C4-2B (cell line): ENCODE measurements at regions not wholly inside any gene's neighbourhood (a gene's known extent, or its start where the extent isn't known, plus 50 kb on each side); places are given as distances from the start of the nearest gene placed in this dataset.
"Not testable (repeated sequence)": the region's sequence is repeated elsewhere in the genome, so short reads cannot be mapped to it uniquely, and the experiment has no call there.

Source experiments
- H3K27ac ChIP-seq: fragments of 450-650 bp; 2 replicates; pipeline ENCODE4 v1.5.1; 2017
- ZFX ChIP-seq: fragments of 450-650 bp; IDR thresholded peaks from 2 replicates; pipeline ENCODE4 v1.6.1; 2017
- TF ChIP-seq, protein P1 (sequence below): fragments of 450-650 bp; conservative IDR thresholded peaks from 2 replicates; pipeline ENCODE4 v1.5.1; 2017; ENCODE audit warnings: mild to moderate bottlenecking

DNA sequence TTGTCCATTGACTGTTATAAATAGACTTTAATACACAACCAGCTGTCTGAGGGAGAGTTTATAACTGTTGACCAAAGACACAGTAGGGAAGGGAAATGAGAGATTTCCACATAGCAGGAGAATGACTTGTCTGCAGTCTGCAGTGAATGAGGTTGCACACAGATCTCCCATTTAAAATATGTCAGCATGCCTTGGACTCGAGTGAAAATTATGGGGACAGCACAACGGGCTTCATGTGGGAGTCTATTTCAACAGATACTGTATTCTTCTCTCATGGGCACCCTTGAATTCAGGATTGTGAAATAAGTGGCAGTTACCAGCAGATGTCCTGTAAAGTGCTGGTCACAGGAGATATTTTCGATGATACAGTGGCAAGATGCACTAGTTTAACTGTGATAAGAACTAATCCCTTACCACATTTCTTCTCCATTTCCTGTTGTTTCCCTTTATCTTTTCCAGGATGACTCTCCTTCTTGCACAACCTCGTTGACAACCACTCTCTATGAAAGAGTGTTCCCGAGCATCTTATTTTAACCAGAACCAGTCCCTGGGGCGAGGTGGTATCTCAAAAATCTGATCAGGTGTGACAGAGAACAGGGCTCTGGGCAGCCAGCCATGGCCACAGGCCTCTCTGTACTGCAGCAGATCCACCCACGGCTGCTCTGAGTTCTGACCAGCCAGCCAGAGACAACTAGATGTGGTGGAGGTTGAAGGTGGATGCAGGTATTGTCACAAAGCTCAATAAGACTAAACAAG is 51.5 kb upstream of the MAP3K1 start:
- no peak overlapping the region for H3K27ac ChIP-seq
- TF ChIP-seq, protein P1, sequence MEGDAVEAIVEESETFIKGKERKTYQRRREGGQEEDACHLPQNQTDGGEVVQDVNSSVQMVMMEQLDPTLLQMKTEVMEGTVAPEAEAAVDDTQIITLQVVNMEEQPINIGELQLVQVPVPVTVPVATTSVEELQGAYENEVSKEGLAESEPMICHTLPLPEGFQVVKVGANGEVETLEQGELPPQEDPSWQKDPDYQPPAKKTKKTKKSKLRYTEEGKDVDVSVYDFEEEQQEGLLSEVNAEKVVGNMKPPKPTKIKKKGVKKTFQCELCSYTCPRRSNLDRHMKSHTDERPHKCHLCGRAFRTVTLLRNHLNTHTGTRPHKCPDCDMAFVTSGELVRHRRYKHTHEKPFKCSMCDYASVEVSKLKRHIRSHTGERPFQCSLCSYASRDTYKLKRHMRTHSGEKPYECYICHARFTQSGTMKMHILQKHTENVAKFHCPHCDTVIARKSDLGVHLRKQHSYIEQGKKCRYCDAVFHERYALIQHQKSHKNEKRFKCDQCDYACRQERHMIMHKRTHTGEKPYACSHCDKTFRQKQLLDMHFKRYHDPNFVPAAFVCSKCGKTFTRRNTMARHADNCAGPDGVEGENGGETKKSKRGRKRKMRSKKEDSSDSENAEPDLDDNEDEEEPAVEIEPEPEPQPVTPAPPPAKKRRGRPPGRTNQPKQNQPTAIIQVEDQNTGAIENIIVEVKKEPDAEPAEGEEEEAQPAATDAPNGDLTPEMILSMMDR: no peak
- TF ChIP-seq ZFX: no peak

DNA sequence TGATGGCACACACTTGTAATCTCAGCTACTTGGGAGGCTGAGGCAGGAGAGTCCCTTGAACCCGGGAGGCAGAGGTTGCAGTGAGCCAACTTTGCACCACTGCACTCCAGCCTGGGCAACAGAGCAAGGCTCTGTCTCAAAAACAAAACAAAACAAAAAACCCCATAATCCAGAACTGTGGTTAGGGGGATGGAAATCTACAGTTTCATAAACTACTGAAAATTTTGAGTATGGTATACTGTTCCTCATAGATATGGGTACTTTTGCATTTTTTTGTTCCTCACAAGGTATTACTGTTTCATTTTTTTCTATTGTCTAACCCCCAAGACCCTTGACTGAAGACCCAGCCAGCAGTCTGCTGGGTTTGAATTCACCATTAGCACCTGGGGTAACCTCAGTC is 52.2 kb upstream of the MAP3K1 start:
- no peak overlapping the region for H3K27ac ChIP-seq
- TF ChIP-seq ZFX: no peak
- TF ChIP-seq, protein P1: no peak

DNA sequence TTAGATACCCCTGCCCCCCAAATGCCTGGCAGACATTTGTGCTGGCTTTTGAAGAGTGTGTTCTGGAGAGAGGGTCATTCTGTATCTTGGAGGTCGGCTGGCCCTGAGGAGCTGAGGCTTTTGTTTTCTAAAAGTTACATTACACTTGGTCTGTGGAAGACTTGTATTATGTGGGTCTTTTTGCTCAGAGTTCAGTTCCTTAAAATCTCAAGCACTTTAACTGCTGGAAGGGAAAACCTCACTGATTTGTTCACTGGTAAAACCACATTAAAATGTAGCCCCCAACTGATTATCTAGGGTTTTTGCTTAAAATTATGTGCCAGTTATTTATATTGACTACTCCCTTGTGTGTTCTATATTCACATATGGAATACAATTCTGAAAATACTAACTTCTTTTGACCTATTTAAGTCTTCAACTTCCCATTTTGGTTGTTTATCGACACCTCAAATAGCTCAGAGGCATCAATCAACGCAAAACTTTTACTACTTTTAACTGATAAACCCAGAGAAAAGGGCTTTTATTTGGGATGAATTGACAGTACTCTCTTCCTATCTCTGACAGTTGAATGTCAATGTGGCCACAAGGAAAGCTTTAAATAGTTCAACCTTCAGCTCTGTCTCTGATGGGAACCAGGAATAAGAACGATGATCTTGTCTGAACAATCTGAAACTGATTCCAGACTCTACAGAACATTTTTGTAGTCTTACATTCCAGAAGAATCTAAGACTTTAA is 54.0 kb upstream of the MAP3K1 start:
- H3K27ac ChIP-seq: no peak overlapping the region
- TF ChIP-seq, protein P1: no peak
- no peak for TF ChIP-seq ZFX

DNA sequence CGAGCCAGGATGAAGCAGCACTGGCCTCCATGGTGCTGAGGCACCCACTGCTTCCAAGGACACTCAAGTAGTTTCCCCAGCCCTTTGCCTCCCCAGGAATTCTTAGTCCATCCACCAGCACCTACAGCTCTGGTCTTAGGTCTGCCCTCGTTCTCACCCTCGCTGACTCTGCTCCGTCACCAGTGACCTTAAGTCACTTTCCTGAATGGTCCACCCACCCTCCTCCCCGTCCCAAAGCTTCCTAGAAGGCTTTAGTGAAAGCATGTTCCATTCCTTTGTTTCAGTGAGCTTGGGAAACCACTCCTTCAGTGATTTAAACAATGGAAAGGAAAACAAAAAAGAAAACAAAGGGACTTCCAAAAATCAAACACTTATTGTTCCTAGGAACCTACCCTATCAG is 54.6 kb upstream of the MAP3K1 start:
- TF ChIP-seq, protein P1: no peak

GRCh38 chr5:56759521-56760216 is 55.7 kb upstream of the MAP3K1 start:
- TF ChIP-seq, protein P1: no peak
- TF ChIP-seq ZFX: no peak
- no peak overlapping the region for H3K27ac ChIP-seq

More for the DNA sequence above, 54.6 kb upstream of the MAP3K1 start:
- no peak overlapping the region for H3K27ac ChIP-seq

DNA sequence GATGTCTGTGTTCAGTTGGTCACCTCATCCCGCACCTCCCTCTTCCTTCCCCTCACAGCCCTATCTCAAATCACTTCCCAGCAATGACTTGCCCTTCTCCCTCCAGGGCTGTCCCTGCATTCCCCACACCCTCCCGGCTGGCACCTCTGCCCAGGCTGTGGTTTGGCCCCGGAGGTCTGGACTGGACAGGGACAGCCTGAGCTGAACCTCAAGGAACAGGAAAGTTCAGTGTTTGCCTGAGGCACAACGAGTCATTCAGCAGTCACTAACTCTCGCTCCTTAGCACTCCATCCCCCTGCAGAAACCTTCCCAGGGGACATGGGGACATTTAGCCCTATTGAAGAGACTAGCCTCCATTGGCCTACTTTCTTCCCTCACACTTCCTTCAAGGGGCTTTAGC is 58.3 kb upstream of the MAP3K1 start:
- H3K27ac ChIP-seq: no peak overlapping the region
- TF ChIP-seq, protein P1: no peak

- H3K27ac ChIP-seq: no peak overlapping the region
- TF ChIP-seq, protein P1: no peak
- TF ChIP-seq ZFX: no peak
Observed at GRCh38 chr5:56755036-56755555, 60.3 kb upstream of the MAP3K1 start.

- not testable (repeated sequence) for H3K27ac ChIP-seq
Observed at GRCh38 chr5:56753588-56753987, 61.8 kb upstream of the MAP3K1 start.
